Suprapubic skin (tissue), 4 donors: ENCODE measurements at regions not wholly inside any gene's neighbourhood (a gene's known extent, or its start where the extent isn't known, plus 50 kb on each side); places are given as distances from the start of the nearest gene placed in this dataset.

Experiments used
- DNase-seq, 2 donors: peaks; one replicate each; pipeline ENCODE4 v3.0.0-alpha.2; 2019; ENCODE audit warnings: low spot score in 2 of 2
- H3K27ac ChIP-seq: fragments of 200-600 bp; sonication (generic); one replicate; pipeline ENCODE4 v1.5.1; 2019
- H3K27me3 ChIP-seq: fragments of 200-600 bp; sonication (generic); one replicate; pipeline ENCODE4 v1.5.1; 2019
- H3K36me3 ChIP-seq: fragments of 200-600 bp; sonication (generic); one replicate; pipeline ENCODE4 v1.5.1; 2019
- H3K4me1 ChIP-seq: fragments of 200-600 bp; sonication (generic); one replicate; pipeline ENCODE4 v1.5.1; 2019
- H3K4me3 ChIP-seq: fragments of 200-600 bp; sonication (generic); one replicate; pipeline ENCODE4 v1.5.1; 2019; ENCODE audit warnings: mild to moderate bottlenecking
- H3K9me3 ChIP-seq: fragments of 200-600 bp; sonication (generic); one replicate; pipeline ENCODE4 v1.5.1; 2019
- CTCF ChIP-seq, 2 donors: fragments of 200-600 bp in 1 of 2; fragments of 450-650 bp in 1 of 2; sonication (generic) in 1 of 2; IDR thresholded peaks; one replicate each; pipeline ENCODE4 v1.5.1; 2016 to 2019; ENCODE audit warnings: antibody characterized with exemption in 2 of 2, mild to moderate bottlenecking in 1 of 2, moderate library complexity in 1 of 2
- EP300 ChIP-seq: sonication (generic); formaldehyde crosslinking; IDR thresholded peaks from one replicate; pipeline ENCODE4 v1.6.1; 2017; ENCODE audit warnings: antibody characterized with exemption
- POLR2A ChIP-seq, 2 donors: fragments of 450-650 bp; IDR thresholded peaks; one replicate each; pipeline ENCODE4 v1.6.1; 2017; ENCODE audit warnings: antibody characterized with exemption in 2 of 2, mild to moderate bottlenecking in 2 of 2, moderate library complexity in 2 of 2
- POLR2AphosphoS5 ChIP-seq, 3 donors: sonication (generic); formaldehyde crosslinking; IDR thresholded peaks; one replicate each; pipeline ENCODE4 v1.6.1; 2017; ENCODE audit warnings: antibody characterized with exemption in 3 of 3
- WGBS: methylation state at CpG from one replicate; pipeline ENCODE4 v1.1.5; 2018; 5-methylcytosine and 5-hydroxymethylcytosine counted together

GRCh38 chr5:9743507-9743906 lies 113.4 kb upstream of the TAS2R1 start:
- no peaks in the 10 kb centered on the region for H3K36me3 ChIP-seq
- H3K27ac ChIP-seq = no peak overlapping the region
- H3K4me3 ChIP-seq = no peak overlapping the region
- peaks cover 7% of the 10 kb centered on the region for H3K9me3 ChIP-seq
- DNase-seq = no peak
- TF ChIP-seq POLR2A (IDR thresholded peaks at IDR 0.05) (no peak), EP300 (no peak), POLR2AphosphoS5 (IDR thresholded peaks at IDR 0.05) (no peak), CTCF (IDR thresholded peaks at IDR 0.05) (no peak)
- no peaks in the 10 kb centered on the region for H3K27me3 ChIP-seq
- no peaks in the 10 kb centered on the region for H3K4me1 ChIP-seq
- 84% methylated on average over 3 of the region's 3 CpGs for WGBS

- no peak overlapping the region for H3K27ac ChIP-seq
- no peak overlapping the region for H3K4me3 ChIP-seq
- no peaks in the 10 kb centered on the region for H3K36me3 ChIP-seq
- no peaks in the 10 kb centered on the region for H3K4me1 ChIP-seq
- H3K9me3 ChIP-seq = peaks cover 7% of the 10 kb centered on the region
- H3K27me3 ChIP-seq = no peaks in the 10 kb centered on the region
- TF ChIP-seq EP300 = no peak
- WGBS = 77% methylated on average over 1 of the region's 1 CpG
- no peak for DNase-seq
These were observed 112.7 kb upstream of the TAS2R1 start for GRCh38 chr5:9742848-9743247.

GRCh38 chr5:9739135-9739534 lies 109.0 kb upstream of the TAS2R1 start:
- Histone ChIP-seq H3K9me3 (no peaks in the 10 kb centered on the region), H3K4me1 (no peaks in the 10 kb centered on the region), H3K36me3 (no peaks in the 10 kb centered on the region), H3K4me3 (no peak overlapping the region), H3K27me3 (no peaks in the 10 kb centered on the region), H3K27ac (no peak overlapping the region)
- TF ChIP-seq EP300 (no peak), POLR2AphosphoS5 (IDR thresholded peaks at IDR 0.05) (no peak), CTCF (IDR thresholded peaks at IDR 0.05) (no peak), POLR2A (IDR thresholded peaks at IDR 0.05) (no peak)
- no peak for DNase-seq
- WGBS = 84% methylated on average over 3 of the region's 3 CpGs

- Histone ChIP-seq H3K36me3 (no peaks in the 10 kb centered on the region), H3K4me3 (no peak overlapping the region), H3K27ac (no peak overlapping the region), H3K27me3 (no peaks in the 10 kb centered on the region), H3K9me3 (no peaks in the 10 kb centered on the region), H3K4me1 (no peaks in the 10 kb centered on the region)
- DNase-seq = no peak
- WGBS = 75% methylated on average over 4 of the region's 4 CpGs
- TF ChIP-seq POLR2A (IDR thresholded peaks at IDR 0.05) = no peak
- TF ChIP-seq CTCF (IDR thresholded peaks at IDR 0.05) = no peak
- TF ChIP-seq POLR2AphosphoS5 (IDR thresholded peaks at IDR 0.05) = no peak
- no peak for TF ChIP-seq EP300
These were observed 107.1 kb upstream of the TAS2R1 start for GRCh38 chr5:9737265-9737664.

GRCh38 chr5:9733486-9733885 lies 103.3 kb upstream of the TAS2R1 start:
- H3K36me3 ChIP-seq = no peaks in the 10 kb centered on the region
- DNase-seq = no peak
- H3K4me1 ChIP-seq = no peaks in the 10 kb centered on the region
- 66% methylated on average over 4 of the region's 4 CpGs for WGBS
- no peak overlapping the region for H3K27ac ChIP-seq
- TF ChIP-seq CTCF (IDR thresholded peaks at IDR 0.05) (no peak), POLR2AphosphoS5 (IDR thresholded peaks at IDR 0.05) (no peak)
- H3K27me3 ChIP-seq = no peaks in the 10 kb centered on the region
- H3K4me3 ChIP-seq = no peak overlapping the region
- no peaks in the 10 kb centered on the region for H3K9me3 ChIP-seq

GRCh38 chr5:9731159-9731558 lies 101.0 kb upstream of the TAS2R1 start:
- H3K4me1 ChIP-seq = no peaks in the 10 kb centered on the region
- no peak overlapping the region for H3K4me3 ChIP-seq
- no peaks in the 10 kb centered on the region for H3K9me3 ChIP-seq
- no peak for DNase-seq
- TF ChIP-seq EP300 (no peak), CTCF (IDR thresholded peaks at IDR 0.05) (no peak), POLR2A (IDR thresholded peaks at IDR 0.05) (no peak), POLR2AphosphoS5 (IDR thresholded peaks at IDR 0.05) (no peak)
- H3K27me3 ChIP-seq = no peaks in the 10 kb centered on the region
- 81% methylated on average over 11 of the region's 11 CpGs for WGBS
- no peak overlapping the region for H3K27ac ChIP-seq
- H3K36me3 ChIP-seq = no peaks in the 10 kb centered on the region
